IMR-90 (cell line): ENCODE measurements at regions not wholly inside any gene's neighbourhood (a gene's known extent, or its start where the extent isn't known, plus 50 kb on each side); places are given as distances from the start of the nearest gene placed in this dataset.

ENCODE experiments used
- ATAC-seq: fragments of 200-7000 bp; cut with Tn5 transposase; 2 replicates; pipeline ENCODE4 v1.9.1; 2020; ENCODE audit warnings: low read depth, mild to moderate bottlenecking, moderate library complexity
- BruUV-seq: library from RNA; stranded (reverse); fragments of 400-500 nt; replicated peaks from 2 replicates; lab custom pipeline; 2021; lab: Mats Ljungman, UMichigan
- CTCF ChIA-PET: fragments of 300-600 bp; formaldehyde crosslinking; extraction: SDS; loops from one replicate; lab custom pipeline; 2021; ENCODE audit warnings: antibody characterized with exemption; lab: Yijun Ruan, JAX
- POLR2A ChIA-PET: fragments of 300-600 bp; sonication (Branson Sonifier 250); formaldehyde crosslinking; loops from one replicate; lab custom pipeline; 2022; ENCODE audit warnings: antibody characterized with exemption; ENCODE audit not compliant: unreplicated experiment; lab: Charles Lee
- DNase-seq: peaks from one replicate; pipeline ENCODE4 v3.0.0; 2013
- H2AFZ ChIP-seq: replicated peaks from 2 replicates; pipeline ENCODE3; 2013; ENCODE audit warnings: low read length, mild to moderate bottlenecking; ENCODE audit not compliant: poor library complexity
- H2AK5ac ChIP-seq: 2 replicates; pipeline ENCODE4 v1.6.1; 2013; ENCODE audit warnings: low read depth, low read length, inconsistent platforms
- H2AK9ac ChIP-seq: replicated peaks from 2 replicates; pipeline ENCODE3; 2013; ENCODE audit warnings: mild to moderate bottlenecking, low read depth, low read length, moderate library complexity; ENCODE audit not compliant: poor library complexity
- H2BK120ac ChIP-seq: 2 replicates; pipeline ENCODE4 v1.6.1; 2013; ENCODE audit warnings: low read depth, low read length, inconsistent platforms
- H2BK15ac ChIP-seq: 3 replicates; pipeline ENCODE4 v1.6.1; 2013; ENCODE audit warnings: low read depth, low read length, inconsistent platforms
- H2BK20ac ChIP-seq: 2 replicates; pipeline ENCODE4 v1.6.1; 2013; ENCODE audit warnings: low read depth, mild to moderate bottlenecking, inconsistent platforms, low read length, moderate library complexity
- H2BK5ac ChIP-seq: 2 replicates; pipeline ENCODE4 v1.6.1; 2013; ENCODE audit warnings: mild to moderate bottlenecking, low read depth, low read length, inconsistent platforms; ENCODE audit not compliant: poor library complexity, severe bottlenecking
- H3K14ac ChIP-seq: replicated peaks from 2 replicates; pipeline ENCODE4 v1.6.1; 2013; ENCODE audit warnings: low read depth, low read length, inconsistent platforms
- H3K18ac ChIP-seq: 2 replicates; pipeline ENCODE4 v1.6.1; 2013; ENCODE audit warnings: low read depth, low read length, control low read depth
- H3K23ac ChIP-seq: 2 replicates; pipeline ENCODE4 v1.6.1; 2013; ENCODE audit warnings: low read depth, low read length, inconsistent platforms
- H3K27ac ChIP-seq: 2 replicates; pipeline ENCODE4 v1.5.1; 2013; ENCODE audit warnings: mild to moderate bottlenecking, control low read depth, low read length; ENCODE audit not compliant: insufficient read depth
- H3K27me3 ChIP-seq: 2 replicates; pipeline ENCODE4 v1.6.1; 2013; ENCODE audit warnings: low read length; ENCODE audit not compliant: control insufficient read depth, insufficient read depth
- H3K36me3 ChIP-seq: 2 replicates; pipeline ENCODE4 v1.6.1; 2013; ENCODE audit warnings: low read length, mixed read lengths; ENCODE audit not compliant: control insufficient read depth, insufficient read depth
- H3K4ac ChIP-seq: 2 replicates; pipeline ENCODE4 v1.6.1; 2013; ENCODE audit warnings: low read depth, low read length, inconsistent platforms
- H3K4me1 ChIP-seq: 2 replicates; pipeline ENCODE4 v1.6.1; 2013; ENCODE audit warnings: low read length, mixed read lengths; ENCODE audit not compliant: control insufficient read depth, insufficient read depth
- H3K4me2 ChIP-seq: 2 replicates; pipeline ENCODE4 v1.6.1; 2013; ENCODE audit warnings: low read depth, mild to moderate bottlenecking, control low read depth, low read length, moderate library complexity
- H3K4me3 ChIP-seq: 2 replicates; pipeline ENCODE4 v1.5.1; 2013; ENCODE audit warnings: low read depth, mild to moderate bottlenecking, control low read depth, low read length, moderate library complexity; ENCODE audit not compliant: insufficient read depth
- H3K56ac ChIP-seq: 2 replicates; pipeline ENCODE4 v1.6.1; 2013; ENCODE audit warnings: low read length, inconsistent platforms; ENCODE audit not compliant: insufficient read depth; ENCODE audit errors: extremely low read depth
- H3K79me1 ChIP-seq, 2 experiments: 2 replicates each; pipeline ENCODE4 v1.6.1; 2013; ENCODE audit warnings: low read length in 2 of 2, inconsistent platforms in 1 of 2, low read depth in 1 of 2
- H3K9ac ChIP-seq: 2 replicates; pipeline ENCODE4 v1.6.1; 2013; ENCODE audit warnings: low read depth, low read length, control low read depth
- H3K9me1 ChIP-seq: 2 replicates; pipeline ENCODE4 v1.6.1; 2013; ENCODE audit warnings: low read length, inconsistent platforms; ENCODE audit not compliant: insufficient read depth
- H3K9me3 ChIP-seq: 2 replicates; pipeline ENCODE4 v1.6.1; 2013; ENCODE audit warnings: low read length; ENCODE audit not compliant: control insufficient read depth, insufficient read depth
- H4K20me1 ChIP-seq: 2 replicates; pipeline ENCODE4 v1.6.1; 2013; ENCODE audit warnings: low read length, inconsistent platforms; ENCODE audit not compliant: insufficient read depth
- H4K5ac ChIP-seq: 2 replicates; pipeline ENCODE4 v1.6.1; 2013; ENCODE audit warnings: mild to moderate bottlenecking, low read depth, low read length, control low read depth
- H4K8ac ChIP-seq, 2 experiments: 2 replicates each; pipeline ENCODE4 v1.6.1; 2013; ENCODE audit warnings: low read depth in 2 of 2, low read length in 2 of 2, control low read depth in 1 of 2, inconsistent platforms in 1 of 2
- H4K91ac ChIP-seq: 2 replicates; pipeline ENCODE4 v1.6.1; 2013; ENCODE audit warnings: low read depth, low read length, inconsistent platforms; ENCODE audit not compliant: insufficient read depth
- BHLHE40 ChIP-seq: fragments of 150-350 bp; IDR thresholded peaks from 2 replicates; pipeline ENCODE4 v1.6.1; 2016; ENCODE audit warnings: mild to moderate bottlenecking, low read depth, low read length
- CEBPB ChIP-seq: IDR thresholded peaks from 2 replicates; pipeline ENCODE4 v1.6.1; 2012; ENCODE audit warnings: low read depth, low read length, improper control_type of control experiment
- CHD1 ChIP-seq: IDR thresholded peaks from 2 replicates; pipeline ENCODE4 v1.6.1; 2012; ENCODE audit warnings: low read depth, low read length, improper control_type of control experiment
- CTCF ChIP-seq: conservative IDR thresholded peaks from 2 replicates; pipeline ENCODE4 v1.5.1; 2012; ENCODE audit warnings: mild to moderate bottlenecking, low read depth, low read length, improper control_type of control experiment
- ELK1 ChIP-seq: fragments of 150-350 bp; IDR thresholded peaks from 2 replicates; pipeline ENCODE4 v1.6.1; 2016; ENCODE audit warnings: low read depth, mild to moderate bottlenecking, low read length, moderate library complexity, borderline replicate concordance
- FOS ChIP-seq: fragments of 150-350 bp; IDR thresholded peaks from 2 replicates; pipeline ENCODE4 v1.6.1; 2016; ENCODE audit warnings: low read depth, low read length
- MAFK ChIP-seq: IDR thresholded peaks from 2 replicates; pipeline ENCODE4 v1.6.1; 2012; ENCODE audit warnings: low read depth, low read length, improper control_type of control experiment
- MAZ ChIP-seq: IDR thresholded peaks from 2 replicates; pipeline ENCODE4 v1.6.1; 2012; ENCODE audit warnings: low read depth, mild to moderate bottlenecking, low read length, improper control_type of control experiment, moderate library complexity, borderline replicate concordance
- MXI1 ChIP-seq: IDR thresholded peaks from 2 replicates; pipeline ENCODE4 v1.6.1; 2012; ENCODE audit warnings: low read depth, mild to moderate bottlenecking, low read length, moderate library complexity, borderline replicate concordance
- NFE2L2 ChIP-seq: fragments of 150-350 bp; IDR thresholded peaks from 2 replicates; pipeline ENCODE4 v1.6.1; 2016; ENCODE audit warnings: low read depth, mild to moderate bottlenecking, low read length
- POLR2A ChIP-seq: IDR thresholded peaks from 2 replicates; pipeline ENCODE4 v1.6.1; 2012; ENCODE audit warnings: mild to moderate bottlenecking, low read depth, low read length
- RAD21 ChIP-seq: IDR thresholded peaks from 2 replicates; pipeline ENCODE4 v1.6.1; 2012; ENCODE audit warnings: low read length, improper control_type of control experiment
- RCOR1 ChIP-seq: IDR thresholded peaks from 2 replicates; pipeline ENCODE4 v1.6.1; 2012; ENCODE audit warnings: mild to moderate bottlenecking, low read length, improper control_type of control experiment; ENCODE audit not compliant: insufficient replicate concordance
- RFX5 ChIP-seq: IDR thresholded peaks from 2 replicates; pipeline ENCODE4 v1.8.0; 2012; ENCODE audit warnings: low read depth, mild to moderate bottlenecking, low read length, moderate library complexity
- SMC3 ChIP-seq: fragments of 150-350 bp; IDR thresholded peaks from 2 replicates; pipeline ENCODE4 v1.6.1; 2016; ENCODE audit warnings: low read depth, mild to moderate bottlenecking, antibody characterized with exemption, low read length, moderate library complexity
- WGBS, 2 experiments: methylation state at CpG; one replicate each; pipeline versions ENCODE4 v1.1.5 to v1.1.7; 2013; ENCODE audit warnings: missing lambda C conversion rate in 2 of 2; ENCODE audit not compliant: insufficient read length in 1 of 2; ENCODE audit errors: extremely low coverage in 2 of 2; 5-methylcytosine and 5-hydroxymethylcytosine counted together
- dilution Hi-C: fragments of 300-500 bp; cut with HindIII; formaldehyde crosslinking; loops from one replicate; pipeline ENCODE4 v1.14.3; 2018; ENCODE audit warnings: low sequenced_read_pairs; ENCODE audit not compliant: unreplicated experiment
- in situ Hi-C: fragments of 300-500 bp; cut with MboI; formaldehyde crosslinking; loops from 3 replicates; pipeline ENCODE4 v1.14.3; 2019; ENCODE audit warnings: low sequenced_read_pairs, inconsistent platforms, mixed read lengths
- intact Hi-C: fragments of 100-400 bp; cut with micrococcal nuclease; formaldehyde crosslinking; loops from 2 replicates; pipeline ENCODE4 v1.10.0; 2022

- no peak for DNase-seq
- H2AK9ac ChIP-seq = no peak overlapping the region
- no peak overlapping the region for H3K18ac ChIP-seq
- ATAC-seq = no peak
- H3K4me2 ChIP-seq = no peak overlapping the region
- no peak overlapping the region for H2BK120ac ChIP-seq
- intact Hi-C loops = no loop called here
- H2BK20ac ChIP-seq = no peak overlapping the region
- no peak overlapping the region for H4K91ac ChIP-seq
- dilution Hi-C loops = no loop called here
- no peak overlapping the region for H4K8ac ChIP-seq
- H4K5ac ChIP-seq = no peak overlapping the region
- no peak overlapping the region for H3K27ac ChIP-seq
- H3K56ac ChIP-seq = no peak overlapping the region
- CTCF ChIA-PET = no interaction called here
- no peaks in the 10 kb centered on the region for H3K9me1 ChIP-seq
- H4K20me1 ChIP-seq = no peaks in the 10 kb centered on the region
- H3K79me1 ChIP-seq = no peaks in the 10 kb centered on the region
- no peak overlapping the region for H2AFZ ChIP-seq
- POLR2A ChIA-PET = no interaction called here
- no peak overlapping the region for H2BK5ac ChIP-seq
- BruUV-seq = no TSS peak
- no peak overlapping the region for H2AK5ac ChIP-seq
- H3K4me1 ChIP-seq = no peaks in the 10 kb centered on the region
- H3K36me3 ChIP-seq = no peaks in the 10 kb centered on the region
- no peak overlapping the region for H3K23ac ChIP-seq
- in situ Hi-C loops = no loop called here
- no peak overlapping the region for H3K4ac ChIP-seq
- no peak overlapping the region for H2BK15ac ChIP-seq
- TF ChIP-seq RCOR1 (no peak), MAFK (no peak), NFE2L2 (no peak), ELK1 (no peak), CHD1 (no peak), BHLHE40 (no peak), MXI1 (no peak), CTCF (no peak), CEBPB (no peak), SMC3 (no peak), MAZ (no peak), POLR2A (no peak), RAD21 (no peak), FOS (no peak), RFX5 (no peak)
- no CpG with 5 or more reads among the region's 3 CpGs for WGBS, 2 experiments
- H3K9me3 ChIP-seq = peaks cover 6% of the 10 kb centered on the region; the same call in 1 of the 2 replicates
- no peak overlapping the region for H3K4me3 ChIP-seq
- no peaks in the 10 kb centered on the region for H3K27me3 ChIP-seq
- no peak overlapping the region for H3K14ac ChIP-seq
- no peak overlapping the region for H3K9ac ChIP-seq
These were observed 460.5 kb downstream of the DSC3 start for GRCh38 chr18:30582078-30582477.
